ENCODE measurements at regions not wholly inside any gene's neighbourhood (a gene's known extent, or its start where the extent isn't known, plus 50 kb on each side); places are given as distances from the start of the nearest gene placed in this dataset.
"Not testable (repeated sequence)": the region's sequence is repeated elsewhere in the genome, so short reads cannot be mapped to it uniquely, and the experiment has no call there.

DNA sequence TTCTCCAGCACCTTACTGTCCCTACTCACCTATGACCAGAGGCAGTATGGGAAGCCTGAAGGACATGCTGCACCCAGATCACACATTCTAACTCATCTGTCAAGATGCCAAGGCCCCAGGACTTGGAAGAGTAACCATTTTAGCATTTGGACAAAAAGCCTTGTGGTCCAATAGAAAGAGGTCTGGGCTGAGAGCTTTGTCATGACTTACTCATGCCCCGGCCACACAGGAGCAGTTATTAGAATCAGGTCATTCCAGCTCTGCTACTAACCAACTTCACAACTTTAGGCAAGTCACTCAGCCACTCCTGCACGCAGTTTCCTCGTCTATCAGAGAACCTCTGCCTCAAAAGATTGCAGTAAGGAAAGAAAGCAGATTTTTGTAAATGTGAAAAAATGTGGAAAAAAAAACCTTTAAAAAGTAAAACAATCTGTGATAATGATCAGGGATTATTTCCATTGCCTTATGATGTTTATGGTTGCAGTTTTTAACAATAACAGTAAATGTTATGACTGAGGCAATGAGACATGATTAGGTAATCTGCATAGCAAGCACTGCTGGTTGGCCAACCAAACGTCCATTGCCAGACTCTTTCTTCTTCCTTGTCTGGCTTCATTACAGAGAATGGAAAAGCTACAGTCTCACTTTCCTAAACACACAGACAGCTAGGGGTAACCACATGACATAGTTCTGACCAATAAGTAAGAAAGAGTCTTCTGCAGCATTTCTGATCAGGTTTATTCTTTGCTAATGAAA is 255.4 kb upstream of the CHAC2 start:
- intact Hi-C loops (cut with DNase I; ENCODE audit: low total_unique reads): no loop called here
- no peaks in the 10 kb centered on the region for H3K9me3 ChIP-seq

GRCh38 chr2:53511549-53511948 is 256.1 kb upstream of the CHAC2 start:
- Histone ChIP-seq H3K4me3 (no peak overlapping the region), H3K27me3 (no peaks in the 10 kb centered on the region), H3K36me3 (no peaks in the 10 kb centered on the region), H3K9me3 (no peaks in the 10 kb centered on the region), H3K4me1 (no peaks in the 10 kb centered on the region), H3K27ac (no peak overlapping the region)
- TF ChIP-seq CTCF (IDR thresholded peaks at IDR 0.05): no peak
- intact Hi-C loops (cut with DNase I; ENCODE audit: low total_unique reads): no loop called here
- no peak for DNase-seq

More for the DNA sequence above, 255.4 kb upstream of the CHAC2 start:
- Histone ChIP-seq H3K27me3 (no peaks in the 10 kb centered on the region), H3K36me3 (no peaks in the 10 kb centered on the region), H3K4me3 (no peak overlapping the region), H3K4me1 (no peaks in the 10 kb centered on the region), H3K27ac (no peak overlapping the region)
- no peak for DNase-seq
- no peak for TF ChIP-seq CTCF (IDR thresholded peaks at IDR 0.05)

GRCh38 chr2:53510401-53510800 is 257.2 kb upstream of the CHAC2 start:
- no peak for TF ChIP-seq CTCF (IDR thresholded peaks at IDR 0.05)
- no peaks in the 10 kb centered on the region for H3K27me3 ChIP-seq
- no peak overlapping the region for H3K27ac ChIP-seq
- H3K4me1 ChIP-seq: no peaks in the 10 kb centered on the region
- no peaks in the 10 kb centered on the region for H3K9me3 ChIP-seq
- H3K36me3 ChIP-seq: no peaks in the 10 kb centered on the region
- no peak overlapping the region for H3K4me3 ChIP-seq
- intact Hi-C loops (cut with DNase I; ENCODE audit: low total_unique reads): no loop called here
- DNase-seq: no peak

DNA sequence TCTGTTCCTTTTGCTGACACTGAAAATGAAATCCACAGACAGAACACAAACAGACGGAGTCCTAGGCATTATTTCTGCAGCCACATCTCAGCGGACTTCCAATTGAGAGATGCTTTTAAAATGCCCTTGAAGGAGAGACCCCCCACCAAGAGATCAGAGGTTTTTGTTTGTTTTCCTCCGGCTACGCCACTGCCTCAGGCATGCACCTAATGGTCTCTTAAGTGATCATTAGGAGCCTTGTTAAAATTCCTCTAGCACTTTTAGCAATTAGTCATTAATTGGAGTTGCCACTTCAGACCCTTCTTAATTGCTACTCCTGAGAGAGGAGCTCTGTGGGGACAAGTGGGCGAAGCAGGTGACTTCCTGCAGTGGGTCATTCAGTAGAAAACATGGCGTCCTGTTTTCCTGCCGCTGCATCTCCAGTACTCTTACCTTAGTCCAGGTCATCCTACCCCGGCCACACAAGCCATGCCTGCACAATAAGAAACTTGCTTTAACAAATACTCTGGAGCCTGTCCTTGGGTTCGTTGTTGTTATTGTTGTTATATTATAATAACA is 257.7 kb upstream of the CHAC2 start:
- DNase-seq: no peak
- H3K9me3 ChIP-seq: no peaks in the 10 kb centered on the region
- H3K27me3 ChIP-seq: no peaks in the 10 kb centered on the region
- intact Hi-C loops (cut with DNase I; ENCODE audit: low total_unique reads): no loop called here
- no peak overlapping the region for H3K27ac ChIP-seq
- H3K4me3 ChIP-seq: no peak overlapping the region
- no peak for TF ChIP-seq CTCF (IDR thresholded peaks at IDR 0.05)
- H3K36me3 ChIP-seq: no peaks in the 10 kb centered on the region
- no peaks in the 10 kb centered on the region for H3K4me1 ChIP-seq

GRCh38 chr2:53508667-53509066 is 258.9 kb upstream of the CHAC2 start:
- Histone ChIP-seq H3K4me1 (peaks cover 0 to 7% (median 0%) of the 10 kb centered on the region in 4 donors), H3K4me3 (no peak overlapping the region), H3K27me3 (no peaks in the 10 kb centered on the region), H3K9me3 (no peaks in the 10 kb centered on the region), H3K27ac (no peak overlapping the region), H3K36me3 (no peaks in the 10 kb centered on the region)
- no peak for DNase-seq
- no peak for TF ChIP-seq CTCF (IDR thresholded peaks at IDR 0.05)
- intact Hi-C loops (cut with DNase I; ENCODE audit: low total_unique reads): no loop called here

DNA sequence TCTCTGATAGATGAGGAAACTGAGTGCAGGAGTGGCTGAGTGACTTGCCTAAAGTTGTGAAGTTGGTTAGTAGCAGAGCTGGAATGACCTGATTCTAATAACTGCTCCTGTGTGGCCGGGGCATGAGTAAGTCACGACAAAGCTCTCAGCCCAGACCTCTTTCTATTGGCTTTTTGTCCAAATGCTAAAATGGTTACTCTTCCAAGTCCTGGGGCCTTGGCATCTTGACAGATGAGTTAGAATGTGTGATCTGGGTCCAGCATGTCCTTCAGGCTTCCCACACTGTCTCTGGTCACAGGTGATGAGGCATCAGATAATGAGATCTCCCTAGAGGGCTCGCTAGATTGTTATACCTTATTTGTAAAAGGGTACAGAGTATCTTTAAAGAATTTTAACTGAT is 260.5 kb upstream of the CHAC2 start:
- H3K27me3 ChIP-seq; DNase-seq; H3K36me3 ChIP-seq; H3K4me3 ChIP-seq; H3K9me3 ChIP-seq; H3K27ac ChIP-seq; intact Hi-C loops (cut with DNase I; ENCODE audit: low total_unique reads): not testable (repeated sequence)
- peaks cover 0 to 11% (median 0%) of the 10 kb centered on the region in 4 donors for H3K4me1 ChIP-seq
